IMR-90 (cell line): ENCODE measurements at regions not wholly inside any gene's neighbourhood (a gene's known extent, or its start where the extent isn't known, plus 50 kb on each side); places are given as distances from the start of the nearest gene placed in this dataset.

Experiments
- ATAC-seq: fragments of 200-7000 bp; cut with Tn5 transposase; 2 replicates; pipeline ENCODE4 v1.9.1; 2020; ENCODE audit warnings: low read depth, mild to moderate bottlenecking, moderate library complexity
- BruUV-seq: library from RNA; stranded (reverse); fragments of 400-500 nt; replicated peaks from 2 replicates; lab custom pipeline; 2021; lab: Mats Ljungman, UMichigan
- CTCF ChIA-PET: fragments of 300-600 bp; formaldehyde crosslinking; extraction: SDS; loops from one replicate; lab custom pipeline; 2021; ENCODE audit warnings: antibody characterized with exemption; lab: Yijun Ruan, JAX
- POLR2A ChIA-PET: fragments of 300-600 bp; sonication (Branson Sonifier 250); formaldehyde crosslinking; loops from one replicate; lab custom pipeline; 2022; ENCODE audit warnings: antibody characterized with exemption; ENCODE audit not compliant: unreplicated experiment; lab: Charles Lee
- DNase-seq: peaks from one replicate; pipeline ENCODE4 v3.0.0; 2013
- H2AFZ ChIP-seq: replicated peaks from 2 replicates; pipeline ENCODE3; 2013; ENCODE audit warnings: low read length, mild to moderate bottlenecking; ENCODE audit not compliant: poor library complexity
- H2AK5ac ChIP-seq: 2 replicates; pipeline ENCODE4 v1.6.1; 2013; ENCODE audit warnings: low read depth, low read length, inconsistent platforms
- H2AK9ac ChIP-seq: replicated peaks from 2 replicates; pipeline ENCODE3; 2013; ENCODE audit warnings: mild to moderate bottlenecking, low read depth, low read length, moderate library complexity; ENCODE audit not compliant: poor library complexity
- H2BK120ac ChIP-seq: 2 replicates; pipeline ENCODE4 v1.6.1; 2013; ENCODE audit warnings: low read depth, low read length, inconsistent platforms
- H2BK15ac ChIP-seq: 3 replicates; pipeline ENCODE4 v1.6.1; 2013; ENCODE audit warnings: low read depth, low read length, inconsistent platforms
- H2BK20ac ChIP-seq: 2 replicates; pipeline ENCODE4 v1.6.1; 2013; ENCODE audit warnings: low read depth, mild to moderate bottlenecking, inconsistent platforms, low read length, moderate library complexity
- H2BK5ac ChIP-seq: 2 replicates; pipeline ENCODE4 v1.6.1; 2013; ENCODE audit warnings: mild to moderate bottlenecking, low read depth, low read length, inconsistent platforms; ENCODE audit not compliant: poor library complexity, severe bottlenecking
- H3K14ac ChIP-seq: replicated peaks from 2 replicates; pipeline ENCODE4 v1.6.1; 2013; ENCODE audit warnings: low read depth, low read length, inconsistent platforms
- H3K18ac ChIP-seq: 2 replicates; pipeline ENCODE4 v1.6.1; 2013; ENCODE audit warnings: low read depth, low read length, control low read depth
- H3K23ac ChIP-seq: 2 replicates; pipeline ENCODE4 v1.6.1; 2013; ENCODE audit warnings: low read depth, low read length, inconsistent platforms
- H3K27ac ChIP-seq: 2 replicates; pipeline ENCODE4 v1.5.1; 2013; ENCODE audit warnings: mild to moderate bottlenecking, control low read depth, low read length; ENCODE audit not compliant: insufficient read depth
- H3K27me3 ChIP-seq: 2 replicates; pipeline ENCODE4 v1.6.1; 2013; ENCODE audit warnings: low read length; ENCODE audit not compliant: control insufficient read depth, insufficient read depth
- H3K36me3 ChIP-seq: 2 replicates; pipeline ENCODE4 v1.6.1; 2013; ENCODE audit warnings: low read length, mixed read lengths; ENCODE audit not compliant: control insufficient read depth, insufficient read depth
- H3K4ac ChIP-seq: 2 replicates; pipeline ENCODE4 v1.6.1; 2013; ENCODE audit warnings: low read depth, low read length, inconsistent platforms
- H3K4me1 ChIP-seq: 2 replicates; pipeline ENCODE4 v1.6.1; 2013; ENCODE audit warnings: low read length, mixed read lengths; ENCODE audit not compliant: control insufficient read depth, insufficient read depth
- H3K4me2 ChIP-seq: 2 replicates; pipeline ENCODE4 v1.6.1; 2013; ENCODE audit warnings: low read depth, mild to moderate bottlenecking, control low read depth, low read length, moderate library complexity
- H3K4me3 ChIP-seq: 2 replicates; pipeline ENCODE4 v1.5.1; 2013; ENCODE audit warnings: low read depth, mild to moderate bottlenecking, control low read depth, low read length, moderate library complexity; ENCODE audit not compliant: insufficient read depth
- H3K56ac ChIP-seq: 2 replicates; pipeline ENCODE4 v1.6.1; 2013; ENCODE audit warnings: low read length, inconsistent platforms; ENCODE audit not compliant: insufficient read depth; ENCODE audit errors: extremely low read depth
- H3K79me1 ChIP-seq, 2 experiments: 2 replicates each; pipeline ENCODE4 v1.6.1; 2013; ENCODE audit warnings: low read length in 2 of 2, inconsistent platforms in 1 of 2, low read depth in 1 of 2
- H3K9ac ChIP-seq: 2 replicates; pipeline ENCODE4 v1.6.1; 2013; ENCODE audit warnings: low read depth, low read length, control low read depth
- H3K9me1 ChIP-seq: 2 replicates; pipeline ENCODE4 v1.6.1; 2013; ENCODE audit warnings: low read length, inconsistent platforms; ENCODE audit not compliant: insufficient read depth
- H3K9me3 ChIP-seq: 2 replicates; pipeline ENCODE4 v1.6.1; 2013; ENCODE audit warnings: low read length; ENCODE audit not compliant: control insufficient read depth, insufficient read depth
- H4K20me1 ChIP-seq: 2 replicates; pipeline ENCODE4 v1.6.1; 2013; ENCODE audit warnings: low read length, inconsistent platforms; ENCODE audit not compliant: insufficient read depth
- H4K5ac ChIP-seq: 2 replicates; pipeline ENCODE4 v1.6.1; 2013; ENCODE audit warnings: mild to moderate bottlenecking, low read depth, low read length, control low read depth
- H4K8ac ChIP-seq, 2 experiments: 2 replicates each; pipeline ENCODE4 v1.6.1; 2013; ENCODE audit warnings: low read depth in 2 of 2, low read length in 2 of 2, control low read depth in 1 of 2, inconsistent platforms in 1 of 2
- H4K91ac ChIP-seq: 2 replicates; pipeline ENCODE4 v1.6.1; 2013; ENCODE audit warnings: low read depth, low read length, inconsistent platforms; ENCODE audit not compliant: insufficient read depth
- BHLHE40 ChIP-seq: fragments of 150-350 bp; IDR thresholded peaks from 2 replicates; pipeline ENCODE4 v1.6.1; 2016; ENCODE audit warnings: mild to moderate bottlenecking, low read depth, low read length
- CEBPB ChIP-seq: IDR thresholded peaks from 2 replicates; pipeline ENCODE4 v1.6.1; 2012; ENCODE audit warnings: low read depth, low read length, improper control_type of control experiment
- CHD1 ChIP-seq: IDR thresholded peaks from 2 replicates; pipeline ENCODE4 v1.6.1; 2012; ENCODE audit warnings: low read depth, low read length, improper control_type of control experiment
- FOS ChIP-seq: fragments of 150-350 bp; IDR thresholded peaks from 2 replicates; pipeline ENCODE4 v1.6.1; 2016; ENCODE audit warnings: low read depth, low read length
- MAFK ChIP-seq: IDR thresholded peaks from 2 replicates; pipeline ENCODE4 v1.6.1; 2012; ENCODE audit warnings: low read depth, low read length, improper control_type of control experiment
- MAZ ChIP-seq: IDR thresholded peaks from 2 replicates; pipeline ENCODE4 v1.6.1; 2012; ENCODE audit warnings: low read depth, mild to moderate bottlenecking, low read length, improper control_type of control experiment, moderate library complexity, borderline replicate concordance
- MXI1 ChIP-seq: IDR thresholded peaks from 2 replicates; pipeline ENCODE4 v1.6.1; 2012; ENCODE audit warnings: low read depth, mild to moderate bottlenecking, low read length, moderate library complexity, borderline replicate concordance
- NFE2L2 ChIP-seq: fragments of 150-350 bp; IDR thresholded peaks from 2 replicates; pipeline ENCODE4 v1.6.1; 2016; ENCODE audit warnings: low read depth, mild to moderate bottlenecking, low read length
- POLR2A ChIP-seq: IDR thresholded peaks from 2 replicates; pipeline ENCODE4 v1.6.1; 2012; ENCODE audit warnings: mild to moderate bottlenecking, low read depth, low read length
- RAD21 ChIP-seq: IDR thresholded peaks from 2 replicates; pipeline ENCODE4 v1.6.1; 2012; ENCODE audit warnings: low read length, improper control_type of control experiment
- RCOR1 ChIP-seq: IDR thresholded peaks from 2 replicates; pipeline ENCODE4 v1.6.1; 2012; ENCODE audit warnings: mild to moderate bottlenecking, low read length, improper control_type of control experiment; ENCODE audit not compliant: insufficient replicate concordance
- RFX5 ChIP-seq: IDR thresholded peaks from 2 replicates; pipeline ENCODE4 v1.8.0; 2012; ENCODE audit warnings: low read depth, mild to moderate bottlenecking, low read length, moderate library complexity
- SMC3 ChIP-seq: fragments of 150-350 bp; IDR thresholded peaks from 2 replicates; pipeline ENCODE4 v1.6.1; 2016; ENCODE audit warnings: low read depth, mild to moderate bottlenecking, antibody characterized with exemption, low read length, moderate library complexity
- WGBS, 2 experiments: methylation state at CpG; one replicate each; pipeline versions ENCODE4 v1.1.5 to v1.1.7; 2013; ENCODE audit warnings: missing lambda C conversion rate in 2 of 2; ENCODE audit not compliant: insufficient read length in 1 of 2; ENCODE audit errors: extremely low coverage in 2 of 2; 5-methylcytosine and 5-hydroxymethylcytosine counted together
- dilution Hi-C: fragments of 300-500 bp; cut with HindIII; formaldehyde crosslinking; loops from one replicate; pipeline ENCODE4 v1.14.3; 2018; ENCODE audit warnings: low sequenced_read_pairs; ENCODE audit not compliant: unreplicated experiment
- in situ Hi-C: fragments of 300-500 bp; cut with MboI; formaldehyde crosslinking; loops from 3 replicates; pipeline ENCODE4 v1.14.3; 2019; ENCODE audit warnings: low sequenced_read_pairs, inconsistent platforms, mixed read lengths
- intact Hi-C: fragments of 100-400 bp; cut with micrococcal nuclease; formaldehyde crosslinking; loops from 2 replicates; pipeline ENCODE4 v1.10.0; 2022
- TF ChIP-seq, protein P1 (sequence below): conservative IDR thresholded peaks from 2 replicates; pipeline ENCODE4 v1.5.1; 2012; ENCODE audit warnings: mild to moderate bottlenecking, low read depth, low read length, improper control_type of control experiment
- TF ChIP-seq, protein P2 (sequence below): fragments of 150-350 bp; IDR thresholded peaks from 2 replicates; pipeline ENCODE4 v1.6.1; 2017; ENCODE audit warnings: mild to moderate bottlenecking, antibody characterized with exemption, low read length, low read depth
- TF ChIP-seq, protein P3 (sequence below): fragments of 150-350 bp; IDR thresholded peaks from 2 replicates; pipeline ENCODE4 v1.6.1; 2016; ENCODE audit warnings: low read depth, mild to moderate bottlenecking, low read length, moderate library complexity, borderline replicate concordance

DNA sequence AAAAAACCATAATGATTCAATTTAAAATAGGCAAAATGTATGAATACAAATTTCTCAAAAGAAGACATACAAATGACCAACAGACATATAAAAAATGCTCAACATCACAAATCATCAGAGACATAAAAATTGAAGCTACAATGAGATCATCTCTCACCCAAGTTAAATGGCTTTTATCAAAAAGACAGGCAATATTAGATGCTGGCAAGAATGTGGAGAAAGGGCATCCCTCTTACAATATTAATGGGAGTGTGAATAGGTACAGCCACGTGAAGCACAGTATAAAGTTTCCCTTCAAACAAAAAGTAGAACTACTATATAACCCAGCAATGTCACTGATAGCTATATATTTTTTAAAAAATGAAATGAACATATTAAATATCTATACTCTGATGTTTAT lies 1481.7 kb downstream of the AMY1C start:
- Histone ChIP-seq H3K9me3 (no peaks in the 10 kb centered on the region), H4K91ac (no peak overlapping the region), H4K5ac (no peak overlapping the region), H3K4me2 (no peak overlapping the region), H3K79me1 (no peaks in the 10 kb centered on the region), H2BK20ac (no peak overlapping the region), H3K18ac (no peak overlapping the region), H2BK120ac (no peak overlapping the region), H2BK5ac (no peak overlapping the region), H3K27ac (no peak overlapping the region), H3K27me3 (no peaks in the 10 kb centered on the region), H3K36me3 (no peaks in the 10 kb centered on the region), H3K4ac (no peak overlapping the region), H4K8ac (no peak overlapping the region), H3K9me1 (no peaks in the 10 kb centered on the region), H2AK9ac (no peak overlapping the region), H3K4me1 (no peaks in the 10 kb centered on the region), H4K20me1 (no peaks in the 10 kb centered on the region), H2BK15ac (no peak overlapping the region), H3K23ac (no peak overlapping the region), H3K4me3 (no peak overlapping the region), H2AFZ (no peak overlapping the region), H3K14ac (no peak overlapping the region), H2AK5ac (no peak overlapping the region), H3K9ac (no peak overlapping the region), H3K56ac (no peak overlapping the region)
- DNase-seq = no peak
- BruUV-seq = no TSS peak
- intact Hi-C loops = no loop called here
- no CpG with 5 or more reads among the region's 1 CpG for WGBS, 2 experiments
- in situ Hi-C loops = no loop called here
- ChIA-PET CTCF (no interaction called here), POLR2A (no interaction called here)
- ATAC-seq = no peak
- dilution Hi-C loops = no loop called here
- TF ChIP-seq CEBPB (no peak), MAZ (no peak), RAD21 (no peak), BHLHE40 (no peak), SMC3 (no peak), MXI1 (no peak), NFE2L2 (no peak), CHD1 (no peak), RFX5 (no peak), FOS (no peak), MAFK (no peak), RCOR1 (no peak), POLR2A (no peak)
- TF ChIP-seq, protein P1, sequence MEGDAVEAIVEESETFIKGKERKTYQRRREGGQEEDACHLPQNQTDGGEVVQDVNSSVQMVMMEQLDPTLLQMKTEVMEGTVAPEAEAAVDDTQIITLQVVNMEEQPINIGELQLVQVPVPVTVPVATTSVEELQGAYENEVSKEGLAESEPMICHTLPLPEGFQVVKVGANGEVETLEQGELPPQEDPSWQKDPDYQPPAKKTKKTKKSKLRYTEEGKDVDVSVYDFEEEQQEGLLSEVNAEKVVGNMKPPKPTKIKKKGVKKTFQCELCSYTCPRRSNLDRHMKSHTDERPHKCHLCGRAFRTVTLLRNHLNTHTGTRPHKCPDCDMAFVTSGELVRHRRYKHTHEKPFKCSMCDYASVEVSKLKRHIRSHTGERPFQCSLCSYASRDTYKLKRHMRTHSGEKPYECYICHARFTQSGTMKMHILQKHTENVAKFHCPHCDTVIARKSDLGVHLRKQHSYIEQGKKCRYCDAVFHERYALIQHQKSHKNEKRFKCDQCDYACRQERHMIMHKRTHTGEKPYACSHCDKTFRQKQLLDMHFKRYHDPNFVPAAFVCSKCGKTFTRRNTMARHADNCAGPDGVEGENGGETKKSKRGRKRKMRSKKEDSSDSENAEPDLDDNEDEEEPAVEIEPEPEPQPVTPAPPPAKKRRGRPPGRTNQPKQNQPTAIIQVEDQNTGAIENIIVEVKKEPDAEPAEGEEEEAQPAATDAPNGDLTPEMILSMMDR = no peak
- TF ChIP-seq, protein P2, sequence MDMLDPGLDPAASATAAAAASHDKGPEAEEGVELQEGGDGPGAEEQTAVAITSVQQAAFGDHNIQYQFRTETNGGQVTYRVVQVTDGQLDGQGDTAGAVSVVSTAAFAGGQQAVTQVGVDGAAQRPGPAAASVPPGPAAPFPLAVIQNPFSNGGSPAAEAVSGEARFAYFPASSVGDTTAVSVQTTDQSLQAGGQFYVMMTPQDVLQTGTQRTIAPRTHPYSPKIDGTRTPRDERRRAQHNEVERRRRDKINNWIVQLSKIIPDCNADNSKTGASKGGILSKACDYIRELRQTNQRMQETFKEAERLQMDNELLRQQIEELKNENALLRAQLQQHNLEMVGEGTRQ = no peak
- TF ChIP-seq, protein P3, sequence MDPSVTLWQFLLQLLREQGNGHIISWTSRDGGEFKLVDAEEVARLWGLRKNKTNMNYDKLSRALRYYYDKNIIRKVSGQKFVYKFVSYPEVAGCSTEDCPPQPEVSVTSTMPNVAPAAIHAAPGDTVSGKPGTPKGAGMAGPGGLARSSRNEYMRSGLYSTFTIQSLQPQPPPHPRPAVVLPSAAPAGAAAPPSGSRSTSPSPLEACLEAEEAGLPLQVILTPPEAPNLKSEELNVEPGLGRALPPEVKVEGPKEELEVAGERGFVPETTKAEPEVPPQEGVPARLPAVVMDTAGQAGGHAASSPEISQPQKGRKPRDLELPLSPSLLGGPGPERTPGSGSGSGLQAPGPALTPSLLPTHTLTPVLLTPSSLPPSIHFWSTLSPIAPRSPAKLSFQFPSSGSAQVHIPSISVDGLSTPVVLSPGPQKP = no peak
